ENCODE measurements at regions not wholly inside any gene's neighbourhood (a gene's known extent, or its start where the extent isn't known, plus 50 kb on each side); places are given as distances from the start of the nearest gene placed in this dataset.
A peak's percentile ranks its signal among the peaks of the same experiment; 100 is the strongest.

- TF ChIP-seq, protein P1, sequence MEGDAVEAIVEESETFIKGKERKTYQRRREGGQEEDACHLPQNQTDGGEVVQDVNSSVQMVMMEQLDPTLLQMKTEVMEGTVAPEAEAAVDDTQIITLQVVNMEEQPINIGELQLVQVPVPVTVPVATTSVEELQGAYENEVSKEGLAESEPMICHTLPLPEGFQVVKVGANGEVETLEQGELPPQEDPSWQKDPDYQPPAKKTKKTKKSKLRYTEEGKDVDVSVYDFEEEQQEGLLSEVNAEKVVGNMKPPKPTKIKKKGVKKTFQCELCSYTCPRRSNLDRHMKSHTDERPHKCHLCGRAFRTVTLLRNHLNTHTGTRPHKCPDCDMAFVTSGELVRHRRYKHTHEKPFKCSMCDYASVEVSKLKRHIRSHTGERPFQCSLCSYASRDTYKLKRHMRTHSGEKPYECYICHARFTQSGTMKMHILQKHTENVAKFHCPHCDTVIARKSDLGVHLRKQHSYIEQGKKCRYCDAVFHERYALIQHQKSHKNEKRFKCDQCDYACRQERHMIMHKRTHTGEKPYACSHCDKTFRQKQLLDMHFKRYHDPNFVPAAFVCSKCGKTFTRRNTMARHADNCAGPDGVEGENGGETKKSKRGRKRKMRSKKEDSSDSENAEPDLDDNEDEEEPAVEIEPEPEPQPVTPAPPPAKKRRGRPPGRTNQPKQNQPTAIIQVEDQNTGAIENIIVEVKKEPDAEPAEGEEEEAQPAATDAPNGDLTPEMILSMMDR (conservative IDR thresholded peaks at IDR 0.05; ENCODE audit: low read depth, low read length), result no peak
Measured at GRCh38 chr5:57940879-57941278, 458.3 kb upstream of the ACTBL2 start.

GRCh38 chr5:57940236-57940635 lies 457.6 kb upstream of the ACTBL2 start:
- no peak for DNase-seq (ENCODE audit: low read depth)
- no peak overlapping the region for H3K4me3 ChIP-seq (ENCODE audit: low read depth, low read length)
- TF ChIP-seq, protein P1 (conservative IDR thresholded peaks at IDR 0.05; ENCODE audit: low read depth, low read length), result no peak

More at GRCh38 chr5:57940879-57941278, 458.3 kb upstream of the ACTBL2 start:
- DNase-seq (ENCODE audit: low read depth), result no peak
- H3K4me3 ChIP-seq (ENCODE audit: low read depth, low read length), result no peak overlapping the region

DNA sequence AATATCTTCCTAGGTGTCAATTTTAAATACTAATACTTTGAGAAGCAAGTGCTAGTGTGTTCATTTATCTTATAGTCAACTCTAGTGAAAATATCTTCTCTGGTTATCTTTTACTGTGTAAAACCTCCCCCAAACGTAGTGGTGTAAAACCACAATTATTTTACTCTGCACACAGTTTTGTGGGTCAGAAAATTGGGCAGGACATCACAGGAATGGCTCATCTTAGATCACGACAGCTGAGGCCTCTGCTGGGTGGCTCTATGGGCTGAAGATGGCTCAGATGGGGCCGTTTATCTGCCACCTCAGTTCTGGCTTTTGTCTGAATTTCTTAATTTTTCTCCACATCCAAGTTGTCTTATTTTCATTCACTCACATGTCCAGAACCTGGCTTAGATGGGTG lies 457.2 kb upstream of the ACTBL2 start:
- no peak overlapping the region for H3K4me3 ChIP-seq (ENCODE audit: low read depth, low read length)
- no peak for DNase-seq (ENCODE audit: low read depth)
- TF ChIP-seq, protein P1 (conservative IDR thresholded peaks at IDR 0.05; ENCODE audit: low read depth, low read length), result no peak

DNA sequence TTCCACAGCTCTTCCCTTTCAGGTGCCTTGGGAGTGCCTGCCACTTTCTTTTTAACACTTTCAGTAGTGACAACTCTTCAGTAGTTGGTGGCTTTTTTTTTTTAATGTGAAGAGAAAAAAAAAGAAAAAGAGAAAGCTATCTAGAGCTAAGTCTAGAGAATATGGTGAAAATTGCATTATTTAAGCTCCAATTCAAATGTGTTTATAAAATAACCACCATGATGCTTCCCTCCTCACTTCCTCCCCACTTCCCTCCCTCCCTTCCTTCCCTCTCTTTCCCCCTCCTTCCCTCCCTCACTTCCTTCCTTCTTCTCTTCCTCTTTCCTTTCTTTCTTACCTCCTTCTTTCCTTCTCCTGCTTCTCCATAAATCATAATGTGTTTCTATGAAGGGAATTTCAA lies 456.7 kb upstream of the ACTBL2 start:
- H3K4me3 ChIP-seq (ENCODE audit: low read depth, low read length), result no peak overlapping the region
- TF ChIP-seq, protein P1 (conservative IDR thresholded peaks at IDR 0.05; ENCODE audit: low read depth, low read length), result no peak
- DNase-seq (ENCODE audit: low read depth), result no peak

DNA sequence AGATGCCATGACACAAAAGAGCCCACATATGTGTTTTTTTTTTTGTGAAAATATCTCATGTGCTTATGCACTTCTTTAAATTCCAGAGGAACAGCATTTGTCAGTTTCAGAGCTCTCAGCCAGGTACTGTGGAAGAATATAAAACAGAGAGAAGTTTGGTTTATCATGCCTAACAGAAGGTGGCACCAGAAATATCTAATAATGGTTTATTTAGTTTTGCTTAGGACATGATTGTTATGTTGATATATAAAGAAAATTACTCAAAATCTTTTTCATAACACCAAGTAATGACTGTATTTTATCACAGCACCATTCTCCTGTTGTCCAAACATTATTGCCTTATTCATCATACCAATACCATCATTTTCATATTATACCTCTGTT lies 455.6 kb upstream of the ACTBL2 start:
- DNase-seq (ENCODE audit: low read depth), result no peak
- TF ChIP-seq, protein P1 (conservative IDR thresholded peaks at IDR 0.05; ENCODE audit: low read depth, low read length), result no peak

DNA sequence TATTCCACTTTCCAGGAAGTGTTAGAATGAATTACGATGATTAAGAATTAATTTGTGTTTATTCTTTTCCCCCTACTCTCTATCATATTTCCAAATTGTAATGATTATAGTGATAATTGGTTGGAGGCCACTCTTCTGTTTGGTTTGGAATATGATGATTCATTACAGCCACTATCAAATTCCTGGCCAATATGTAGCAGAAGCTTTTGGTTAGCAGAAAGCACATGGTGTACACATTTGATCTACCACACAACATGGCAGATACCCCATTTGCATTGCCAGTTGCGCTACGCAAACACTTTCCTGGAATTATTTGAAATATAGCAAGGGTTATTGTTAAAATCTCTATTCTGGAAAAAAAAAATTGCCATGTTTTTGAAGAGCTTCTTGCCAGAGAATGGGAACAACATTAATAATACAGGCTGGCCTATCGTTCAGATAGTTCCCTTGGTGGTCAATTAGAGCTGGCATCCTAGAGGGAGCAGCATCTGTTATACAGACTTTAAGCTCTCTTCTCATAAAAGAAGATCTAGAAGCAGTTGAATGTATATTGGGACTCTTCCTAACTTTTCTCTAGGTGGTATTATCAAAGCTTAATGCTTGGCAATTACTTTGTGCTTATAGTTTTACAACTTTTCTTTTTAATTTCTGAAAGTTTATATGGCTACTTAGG lies 455.0 kb upstream of the ACTBL2 start:
- TF ChIP-seq, protein P1 (conservative IDR thresholded peaks at IDR 0.05; ENCODE audit: low read depth, low read length), result no peak
- no peak overlapping the region for H3K4me3 ChIP-seq (ENCODE audit: low read depth, low read length)
- DNase-seq (ENCODE audit: low read depth), result peak; percentile 19

More for the DNA sequence above, 455.6 kb upstream of the ACTBL2 start:
- H3K4me3 ChIP-seq (ENCODE audit: low read depth, low read length), result no peak overlapping the region

- TF ChIP-seq, protein P1 (conservative IDR thresholded peaks at IDR 0.05; ENCODE audit: low read depth, low read length), result no peak
- DNase-seq (ENCODE audit: low read depth), result peak; percentile 69
- no peak overlapping the region for H3K4me3 ChIP-seq (ENCODE audit: low read depth, low read length)
Measured at GRCh38 chr5:57937025-57937424, 454.4 kb upstream of the ACTBL2 start.
